Gastrocnemius medialis (tissue), 4 donors: ENCODE measurements at regions not wholly inside any gene's neighbourhood (a gene's known extent, or its start where the extent isn't known, plus 50 kb on each side); places are given as distances from the start of the nearest gene placed in this dataset.

Source experiments
- ATAC-seq, 2 donors: fragments of 150-250 bp; one replicate each; pipeline ENCODE4 v1.9.1; 2016
- DNase-seq, 2 donors: peaks; one replicate each; pipeline ENCODE4 v3.0.0-alpha.2; 2019
- H3K27ac ChIP-seq, 4 donors: fragments of 200-600 bp; sonication (generic); 1 replicate in 1 of 4; 2 replicates in 3 of 4; pipeline ENCODE4 v1.5.1; 2016 to 2018; ENCODE audit warnings: mild to moderate bottlenecking in 2 of 4, moderate library complexity in 1 of 4
- H3K27me3 ChIP-seq, 3 donors: fragments of 200-600 bp; sonication (generic) in 2 of 3; 1 replicate in 1 of 3; 2 replicates in 2 of 3; pipeline versions ENCODE4 v1.5.1 to v1.6.0; 2016 to 2019; ENCODE audit warnings: mild to moderate bottlenecking in 1 of 3, moderate library complexity in 1 of 3
- H3K36me3 ChIP-seq, 2 donors: fragments of 200-600 bp; sonication (generic) in 1 of 2; one replicate each; pipeline ENCODE4 v1.5.1; 2017 to 2018
- H3K4me1 ChIP-seq, 2 donors: fragments of 200-600 bp; sonication (generic) in 1 of 2; one replicate each; pipeline ENCODE4 v1.5.1; 2016 to 2017; ENCODE audit warnings: mild to moderate bottlenecking in 2 of 2
- H3K4me3 ChIP-seq, 4 donors: fragments of 200-600 bp; sonication (generic) in 3 of 4; 1 replicate in 1 of 4; 2 replicates in 3 of 4; pipeline ENCODE4 v1.5.1; 2016 to 2019; ENCODE audit warnings: mild to moderate bottlenecking in 2 of 4
- H3K9me3 ChIP-seq, 3 donors: fragments of 200-600 bp; sonication (generic) in 2 of 3; 1 replicate in 1 of 3; 2 replicates in 2 of 3; pipeline ENCODE4 v1.5.1; 2016 to 2019
- CTCF ChIP-seq, 5 experiments: fragments of 450-650 bp in 3 of 5; fragments of 200-600 bp in 2 of 5; sonication (generic) in 2 of 5; IDR thresholded peaks in 4 of 5; conservative IDR thresholded peaks in 1 of 5; 1 replicate in 4 of 5; 2 replicates in 1 of 5; pipeline ENCODE4 v1.5.1; 2016 to 2019; ENCODE audit warnings: antibody characterized with exemption in 5 of 5, mild to moderate bottlenecking in 3 of 5, moderate library complexity in 3 of 5
- POLR2A ChIP-seq, 2 donors: fragments of 450-650 bp; IDR thresholded peaks; one replicate each; pipeline ENCODE4 v1.6.1; 2017; ENCODE audit warnings: antibody characterized with exemption in 2 of 2, mild to moderate bottlenecking in 2 of 2, moderate library complexity in 2 of 2
- in situ Hi-C, 4 donors: fragments of 200-750 bp; cut with MboI; loops; one replicate each; pipeline versions ENCODE4 v1.15.0 to v1.8.0; 2017; ENCODE audit warnings: low sequenced_read_pairs in 4 of 4
- intact Hi-C: fragments of 100-400 bp; cut with DNase I; formaldehyde crosslinking; loops from one replicate; pipeline ENCODE4 v1.15.1; 2023; ENCODE audit warnings: low total_unique reads

- no peak for DNase-seq
- in situ Hi-C loops: no loop called here
- ATAC-seq: no peak
Measured at GRCh38 chr10:33609546-33609945, 275.1 kb upstream of the NRP1 start.

GRCh38 chr10:33602278-33602677 lies 267.8 kb upstream of the NRP1 start:
- DNase-seq (no peak), ATAC-seq (no peak)
- peaks cover 0 to 3% (median 0%) of the 10 kb centered on the region in 3 donors for H3K9me3 ChIP-seq
- TF ChIP-seq CTCF (IDR thresholded peaks at IDR 0.05 in 4 of 5, conservative IDR thresholded peaks at IDR 0.05 in 1 of 5) (no peak), POLR2A (IDR thresholded peaks at IDR 0.05) (no peak)
- no peaks in the 10 kb centered on the region for H3K27me3 ChIP-seq
- H3K27ac ChIP-seq: no peak overlapping the region
- in situ Hi-C loops (no loop called here), intact Hi-C loops (no loop called here)
- H3K36me3 ChIP-seq: no peaks in the 10 kb centered on the region
- no peak overlapping the region for H3K4me3 ChIP-seq
- no peaks in the 10 kb centered on the region for H3K4me1 ChIP-seq

More at GRCh38 chr10:33609546-33609945, 275.1 kb upstream of the NRP1 start:
- no peak for TF ChIP-seq POLR2A (IDR thresholded peaks at IDR 0.05)
- TF ChIP-seq CTCF (IDR thresholded peaks at IDR 0.05 in 4 of 5, conservative IDR thresholded peaks at IDR 0.05 in 1 of 5): no peak
- Histone ChIP-seq H3K9me3 (peaks cover 0 to 11% (median 3%) of the 10 kb centered on the region in 3 donors), H3K4me1 (no peaks in the 10 kb centered on the region), H3K27me3 (no peaks in the 10 kb centered on the region), H3K27ac (no peak overlapping the region), H3K4me3 (no peak overlapping the region), H3K36me3 (no peaks in the 10 kb centered on the region)
- intact Hi-C loops: no loop called here

- TF ChIP-seq CTCF (IDR thresholded peaks at IDR 0.05 in 4 of 5, conservative IDR thresholded peaks at IDR 0.05 in 1 of 5): no peak
- TF ChIP-seq POLR2A (IDR thresholded peaks at IDR 0.05): no peak
- ATAC-seq (no peak), DNase-seq (no peak)
- Histone ChIP-seq H3K4me1 (no peaks in the 10 kb centered on the region), H3K36me3 (no peaks in the 10 kb centered on the region), H3K27ac (no peak overlapping the region), H3K4me3 (no peak overlapping the region), H3K9me3 (peaks cover 0 to 3% (median 0%) of the 10 kb centered on the region in 3 donors), H3K27me3 (no peaks in the 10 kb centered on the region)
- in situ Hi-C loops (no loop called here), intact Hi-C loops (no loop called here)
Measured at GRCh38 chr10:33600381-33600780, 265.9 kb upstream of the NRP1 start.

- DNase-seq (no peak), ATAC-seq (no peak)
- intact Hi-C loops (no loop called here), in situ Hi-C loops (no loop called here)
- no peaks in the 10 kb centered on the region for H3K4me1 ChIP-seq
- no peaks in the 10 kb centered on the region for H3K27me3 ChIP-seq
- TF ChIP-seq CTCF (IDR thresholded peaks at IDR 0.05 in 4 of 5, conservative IDR thresholded peaks at IDR 0.05 in 1 of 5) (no peak), POLR2A (IDR thresholded peaks at IDR 0.05) (no peak)
- H3K4me3 ChIP-seq: no peak overlapping the region
- H3K27ac ChIP-seq: no peak overlapping the region
- H3K36me3 ChIP-seq: no peaks in the 10 kb centered on the region
- H3K9me3 ChIP-seq: no peaks in the 10 kb centered on the region
Measured at GRCh38 chr10:33596422-33596821, 262.0 kb upstream of the NRP1 start.

GRCh38 chr10:33594475-33594874 lies 260.0 kb upstream of the NRP1 start:
- DNase-seq (no peak), ATAC-seq (no peak)
- intact Hi-C loops: no loop called here
- Histone ChIP-seq H3K4me3 (no peak overlapping the region), H3K27ac (no peak overlapping the region), H3K27me3 (no peaks in the 10 kb centered on the region), H3K4me1 (no peaks in the 10 kb centered on the region), H3K36me3 (no peaks in the 10 kb centered on the region), H3K9me3 (no peaks in the 10 kb centered on the region)
- TF ChIP-seq CTCF (IDR thresholded peaks at IDR 0.05 in 4 of 5, conservative IDR thresholded peaks at IDR 0.05 in 1 of 5) (no peak), POLR2A (IDR thresholded peaks at IDR 0.05) (no peak)
- in situ Hi-C loops: no loop called here
